Neural crest cell (in vitro differentiated cells): ENCODE measurements at regions not wholly inside any gene's neighbourhood (a gene's known extent, or its start where the extent isn't known, plus 50 kb on each side); places are given as distances from the start of the nearest gene placed in this dataset.

Source experiments
- DNase-seq: peaks from one replicate; pipeline ENCODE4 v3.0.0; 2021; ENCODE audit warnings: low read depth, mixed read lengths, low spot score
- H3K27ac Mint-ChIP-seq: one replicate; pipeline ENCODE4 v1.8.0; 2021; ENCODE audit warnings: mild to moderate bottlenecking, mixed read lengths; ENCODE audit not compliant: unreplicated experiment
- H3K27me3 Mint-ChIP-seq: 2 replicates; pipeline ENCODE4 v1.8.0; 2021; ENCODE audit warnings: low read depth, mild to moderate bottlenecking, mixed read lengths
- H3K36me3 Mint-ChIP-seq: 2 replicates; pipeline ENCODE4 v1.8.0; 2021; ENCODE audit warnings: low read depth, mild to moderate bottlenecking, mixed read lengths
- H3K4me1 Mint-ChIP-seq: 2 replicates; pipeline ENCODE4 v1.8.0; 2021; ENCODE audit warnings: mixed read lengths
- H3K4me3 Mint-ChIP-seq: one replicate; pipeline ENCODE4 v1.8.0; 2021; ENCODE audit warnings: mild to moderate bottlenecking, mixed read lengths
- H3K9me3 Mint-ChIP-seq: 2 replicates; pipeline ENCODE4 v1.8.0; 2021; ENCODE audit warnings: mixed read lengths
- CTCF ChIP-seq: fragments of 200-600 bp; sonication (generic); conservative IDR thresholded peaks from 2 replicates; pipeline ENCODE4 v1.5.0; 2021; ENCODE audit warnings: antibody characterized with exemption, mild to moderate bottlenecking

- Mint-ChIP-seq H3K4me1 (no peaks in the 10 kb centered on the region), H3K27ac (no peak overlapping the region), H3K27me3 (peaks cover 6% of the 10 kb centered on the region), H3K4me3 (no peak overlapping the region), H3K9me3 (no peaks in the 10 kb centered on the region), H3K36me3 (no peaks in the 10 kb centered on the region)
- no peak for DNase-seq
- no peak for TF ChIP-seq CTCF
Observed at GRCh38 chr3:46113608-46114007, 86.3 kb upstream of the XCR1 start.

- no peaks in the 10 kb centered on the region for H3K9me3 Mint-ChIP-seq
- H3K27ac Mint-ChIP-seq, result no peak overlapping the region
- no peaks in the 10 kb centered on the region for H3K4me1 Mint-ChIP-seq
- no peak overlapping the region for H3K4me3 Mint-ChIP-seq
- TF ChIP-seq CTCF, result no peak
- no peak for DNase-seq
- no peaks in the 10 kb centered on the region for H3K36me3 Mint-ChIP-seq
- H3K27me3 Mint-ChIP-seq, result peaks cover 11% of the 10 kb centered on the region
Observed at GRCh38 chr3:46112984-46113383, 85.7 kb upstream of the XCR1 start.

GRCh38 chr3:46112296-46112695, 85.0 kb upstream of the XCR1 start:
- H3K27me3 Mint-ChIP-seq, result peaks cover 11% of the 10 kb centered on the region
- no peaks in the 10 kb centered on the region for H3K9me3 Mint-ChIP-seq
- TF ChIP-seq CTCF, result no peak

GRCh38 chr3:46110701-46111493, 83.6 kb upstream of the XCR1 start:
- Mint-ChIP-seq H3K4me1 (no peaks in the 10 kb centered on the region), H3K9me3 (no peaks in the 10 kb centered on the region), H3K36me3 (no peaks in the 10 kb centered on the region), H3K27ac (no peak overlapping the region), H3K4me3 (no peak overlapping the region), H3K27me3 (peaks cover 11% of the 10 kb centered on the region)
- DNase-seq, result no peak
- no peak for TF ChIP-seq CTCF

More at GRCh38 chr3:46112296-46112695, 85.0 kb upstream of the XCR1 start:
- no peaks in the 10 kb centered on the region for H3K4me1 Mint-ChIP-seq
- H3K4me3 Mint-ChIP-seq, result no peak overlapping the region
- no peak overlapping the region for H3K27ac Mint-ChIP-seq
- no peaks in the 10 kb centered on the region for H3K36me3 Mint-ChIP-seq
- DNase-seq, result no peak

- Mint-ChIP-seq H3K4me1 (no peaks in the 10 kb centered on the region), H3K36me3 (no peaks in the 10 kb centered on the region), H3K9me3 (no peaks in the 10 kb centered on the region), H3K27ac (no peak overlapping the region), H3K4me3 (no peak overlapping the region), H3K27me3 (peaks cover 14% of the 10 kb centered on the region)
- no peak for TF ChIP-seq CTCF
- DNase-seq, result no peak
Observed at GRCh38 chr3:46107682-46108081, 80.4 kb upstream of the XCR1 start.
